Dermis microvascular lymphatic vessel endothelial cell (primary cell): ENCODE measurements at regions not wholly inside any gene's neighbourhood (a gene's known extent, or its start where the extent isn't known, plus 50 kb on each side); places are given as distances from the start of the nearest gene placed in this dataset.

ENCODE experiments used
- DNase-seq, 2 donors: peaks; one replicate each; pipeline versions ENCODE4 v3.0.0 to v3.0.0-alpha.2; 2010; ENCODE audit warnings: low read depth in 2 of 2

DNA sequence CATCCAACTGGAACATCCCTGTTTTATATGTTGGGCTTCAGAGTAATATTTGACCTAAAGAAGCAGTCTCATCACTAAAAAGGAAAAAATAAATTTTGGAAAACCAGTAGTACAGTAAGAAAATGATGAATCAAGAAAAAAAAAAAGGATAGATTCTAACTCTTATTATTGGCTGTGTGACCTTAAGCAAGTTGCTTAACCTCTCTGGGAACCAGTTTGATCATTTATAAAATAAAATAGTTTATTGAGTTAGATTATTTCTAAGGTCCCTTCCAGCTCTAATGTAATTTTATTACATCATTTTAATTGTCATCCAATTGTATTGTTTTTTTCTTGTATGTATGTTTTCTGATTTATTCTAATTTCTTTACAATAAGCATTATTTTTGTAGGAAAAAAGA lies 127.0 kb downstream of the PRELID2 start:
- no peak for DNase-seq

DNA sequence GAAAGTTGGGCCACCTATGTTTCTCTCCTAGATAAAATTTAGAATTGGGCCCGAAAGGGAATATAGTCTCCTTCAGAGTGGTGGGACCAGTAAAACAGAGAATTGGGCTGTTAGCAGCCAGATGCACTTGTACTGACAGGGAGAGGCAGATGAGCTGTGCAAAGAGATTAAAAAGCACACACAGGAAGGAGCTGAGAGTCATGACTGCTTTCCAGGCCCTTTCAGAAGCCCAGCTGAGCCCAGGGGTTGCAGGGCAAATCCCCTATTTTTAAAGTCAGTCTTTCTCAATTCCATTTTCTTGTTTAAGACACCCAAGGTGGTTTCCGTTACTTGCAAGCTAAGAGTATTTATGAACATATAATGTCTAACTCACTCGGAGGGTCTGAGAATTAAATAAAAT lies 130.4 kb downstream of the PRELID2 start:
- no peak for DNase-seq

DNA sequence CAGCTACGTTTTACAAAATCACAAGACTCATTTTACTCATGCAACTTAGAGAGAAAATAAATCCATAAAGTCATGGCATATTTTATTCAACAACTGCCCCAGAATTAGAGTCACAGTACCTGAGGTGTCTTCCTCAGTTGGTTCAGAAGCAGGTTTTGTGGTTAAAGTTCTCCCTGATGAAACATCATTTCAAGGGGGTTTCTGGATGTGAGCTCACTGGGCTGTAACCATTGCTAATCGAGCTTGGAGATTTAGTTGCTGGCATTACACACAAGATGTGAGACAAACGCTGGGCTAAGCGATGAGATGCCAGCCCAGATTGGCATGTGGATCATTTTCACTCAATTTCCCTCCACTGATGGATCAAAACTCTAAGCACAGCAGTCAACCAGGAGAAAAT lies 131.3 kb downstream of the PRELID2 start:
- no peak for DNase-seq

DNA sequence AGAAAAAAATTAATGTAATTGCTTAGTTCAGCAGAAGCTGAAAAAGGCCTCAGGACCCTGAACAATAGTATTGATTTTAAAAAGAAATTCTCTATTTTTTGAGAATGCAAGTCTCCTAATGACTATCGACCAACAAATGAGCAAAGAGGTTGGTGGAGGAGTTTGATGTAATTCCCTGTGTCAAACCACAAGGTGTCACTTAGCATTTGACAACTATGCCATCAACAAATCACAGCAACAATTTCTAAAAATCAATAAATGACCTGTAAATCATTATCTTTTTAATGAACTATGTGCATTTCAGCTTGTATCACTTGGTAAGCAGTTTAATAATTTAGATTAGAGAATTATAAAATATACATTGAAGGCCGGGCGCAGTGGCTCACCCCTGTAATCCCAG lies 133.7 kb downstream of the PRELID2 start:
- peak in 1 of 2 donors; percentile 26 for DNase-seq

DNA sequence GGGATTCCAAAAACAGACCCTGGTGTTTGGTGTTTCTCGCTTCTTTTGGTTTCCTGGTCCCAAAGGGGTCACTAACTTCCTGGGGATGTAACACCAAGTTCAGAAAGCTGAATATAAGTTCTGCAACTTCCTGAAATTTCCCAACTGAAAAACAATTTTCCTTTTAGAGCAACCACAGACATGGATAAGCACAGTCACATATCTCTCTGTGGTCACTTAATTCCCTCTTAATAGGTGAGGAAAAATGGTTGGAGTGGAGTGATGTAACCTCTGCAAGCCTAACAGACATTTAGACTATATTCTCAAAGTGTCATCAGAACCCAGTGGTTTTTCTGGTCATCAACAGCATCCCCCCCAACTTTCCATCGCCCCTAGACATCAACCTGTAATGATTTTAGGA lies 135.3 kb downstream of the PRELID2 start:
- no peak for DNase-seq

DNA sequence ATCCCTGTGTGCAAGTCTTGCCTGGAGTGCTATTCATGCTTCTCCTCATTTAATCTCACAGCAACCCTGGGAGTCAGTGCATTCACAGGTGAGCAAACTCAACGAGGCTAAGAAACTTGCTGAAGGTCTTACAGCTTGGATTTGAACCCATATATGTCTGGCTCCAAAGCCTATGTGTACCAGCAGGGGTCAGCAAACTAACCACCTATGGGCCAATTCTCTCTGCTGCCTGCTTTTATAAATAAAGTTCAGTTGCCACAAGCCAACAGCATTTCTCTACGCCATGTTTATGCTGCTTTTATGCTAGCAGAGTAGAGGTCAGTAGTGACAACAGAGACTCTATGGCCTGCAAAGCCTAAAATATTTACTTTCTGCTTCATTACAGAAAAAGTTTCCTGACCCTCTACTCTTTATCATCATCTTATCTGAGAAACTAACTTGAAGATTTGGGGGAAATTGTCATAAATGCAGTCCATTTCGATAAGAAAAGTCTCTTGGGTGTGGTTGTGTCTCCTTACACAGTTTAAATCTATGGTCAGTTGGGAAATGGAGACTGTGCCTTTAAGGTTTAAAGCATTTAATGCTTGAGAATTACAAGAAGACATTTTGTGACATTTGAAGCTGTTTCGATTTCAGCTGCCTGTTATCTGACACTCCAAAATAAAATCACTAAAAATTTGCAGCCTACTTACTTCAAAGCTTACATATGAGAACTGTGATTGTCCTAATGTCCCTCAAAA lies 137.7 kb downstream of the PRELID2 start:
- DNase-seq: peak; percentile 52 to 68

DNA sequence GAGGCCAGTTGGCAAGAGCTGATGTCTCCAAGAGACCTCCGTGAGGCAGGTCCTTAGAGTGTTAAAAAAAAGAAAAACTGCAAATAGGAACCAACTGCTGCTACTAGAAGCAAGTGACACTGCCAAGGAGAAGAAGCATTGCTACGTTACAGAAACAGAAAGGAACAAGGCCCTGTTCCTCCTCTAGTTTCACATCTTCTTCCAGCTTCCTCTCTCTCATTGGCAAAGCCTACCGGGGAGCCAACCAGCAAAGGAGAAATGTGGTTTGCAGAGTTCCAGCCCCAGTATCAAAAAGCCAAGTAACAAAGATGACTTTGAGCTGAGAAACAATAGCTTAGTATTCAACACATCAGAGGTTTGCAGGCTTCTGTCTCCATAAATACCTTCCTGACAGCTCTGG lies 145.9 kb downstream of the PRELID2 start:
- no peak for DNase-seq

DNA sequence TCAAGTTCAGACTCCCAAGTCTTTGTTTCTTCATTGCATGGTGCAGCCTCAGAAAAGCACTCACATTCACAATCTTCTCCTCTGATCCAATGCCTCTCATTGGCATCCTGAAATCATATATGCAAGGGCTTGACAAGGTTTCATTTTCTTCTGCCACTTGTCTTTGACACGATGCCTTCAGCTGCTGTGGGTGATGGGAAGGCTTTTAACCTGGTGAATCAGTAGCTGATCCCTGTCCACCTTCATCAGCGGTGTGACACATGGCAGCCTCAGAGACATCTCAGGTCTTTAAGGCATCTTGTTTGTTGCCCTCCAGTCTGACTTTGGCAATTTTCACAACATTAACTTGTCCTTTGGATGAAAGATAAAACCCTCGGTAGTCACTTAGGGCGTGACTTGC lies 147.2 kb downstream of the PRELID2 start:
- no peak for DNase-seq

DNA sequence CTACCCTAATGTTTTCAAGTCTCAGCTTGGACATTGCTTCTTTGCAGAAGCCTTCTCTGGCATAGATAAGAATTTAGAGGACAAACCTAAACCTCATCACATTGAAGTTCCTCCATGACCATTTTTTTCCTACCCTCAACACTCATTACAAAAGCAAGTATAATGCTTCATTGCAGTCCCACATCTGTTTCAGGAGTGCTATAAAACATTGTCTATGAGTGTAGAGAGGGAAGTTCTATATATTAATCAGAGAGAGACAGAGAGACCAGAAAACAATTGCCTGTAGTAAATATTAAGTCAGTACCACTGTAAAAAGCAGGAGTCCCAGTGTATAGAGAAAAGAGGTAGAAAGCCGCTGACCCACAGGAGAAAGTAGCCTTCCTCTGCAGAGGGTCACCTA lies 149.7 kb downstream of the PRELID2 start:
- no peak for DNase-seq

DNA sequence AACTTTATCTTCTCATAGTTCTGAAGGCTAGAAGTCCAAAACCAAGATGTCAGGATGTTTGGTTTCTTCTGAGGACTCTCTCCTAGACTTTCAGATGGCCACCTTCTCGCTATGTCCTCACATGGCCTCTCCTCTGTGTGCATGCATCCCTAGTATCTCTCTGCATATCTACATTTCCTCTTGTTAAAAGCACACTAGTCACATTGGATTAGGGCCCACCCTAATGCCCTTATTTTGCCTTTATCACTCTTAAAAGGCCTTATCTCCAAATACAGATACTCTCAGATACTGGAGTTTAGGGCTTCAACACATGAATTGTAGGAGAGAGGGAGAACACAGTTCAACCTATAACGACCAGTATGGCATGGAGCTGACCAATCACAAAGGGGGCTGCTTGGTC lies 151.7 kb downstream of the PRELID2 start:
- no peak for DNase-seq

DNA sequence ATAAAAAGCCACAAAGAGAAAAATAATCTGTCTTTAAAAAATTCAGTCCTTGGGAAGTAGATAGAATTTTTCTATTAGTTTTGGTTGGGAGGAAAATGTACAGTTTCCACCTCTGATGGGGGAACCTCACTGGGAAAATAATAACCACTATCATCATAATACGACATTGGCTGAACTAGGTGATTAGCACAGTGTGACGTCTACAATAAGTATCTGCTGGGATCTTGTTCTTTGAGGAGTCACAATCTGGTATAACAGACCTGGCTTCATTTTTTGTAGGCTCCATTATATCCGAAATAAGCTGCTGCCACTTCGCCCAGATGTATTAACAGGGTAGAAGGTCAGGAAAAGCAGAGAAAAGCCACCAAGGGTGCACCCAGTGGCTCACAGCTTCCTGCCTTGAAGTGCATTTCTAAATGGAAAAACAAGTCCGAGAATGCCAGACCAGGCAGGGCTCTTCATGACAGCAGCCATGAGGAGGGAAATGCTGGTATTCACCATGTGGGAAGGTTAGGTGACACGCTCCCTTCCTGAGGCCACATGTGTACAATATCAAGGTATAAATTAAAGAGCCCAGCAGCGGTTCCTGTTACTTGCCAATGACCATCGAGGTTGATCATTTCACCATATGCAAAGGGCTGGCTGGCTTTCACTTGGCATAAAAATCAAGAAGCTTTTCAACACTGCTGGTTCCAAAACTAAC lies 152.8 kb downstream of the PRELID2 start:
- no peak for DNase-seq

DNA sequence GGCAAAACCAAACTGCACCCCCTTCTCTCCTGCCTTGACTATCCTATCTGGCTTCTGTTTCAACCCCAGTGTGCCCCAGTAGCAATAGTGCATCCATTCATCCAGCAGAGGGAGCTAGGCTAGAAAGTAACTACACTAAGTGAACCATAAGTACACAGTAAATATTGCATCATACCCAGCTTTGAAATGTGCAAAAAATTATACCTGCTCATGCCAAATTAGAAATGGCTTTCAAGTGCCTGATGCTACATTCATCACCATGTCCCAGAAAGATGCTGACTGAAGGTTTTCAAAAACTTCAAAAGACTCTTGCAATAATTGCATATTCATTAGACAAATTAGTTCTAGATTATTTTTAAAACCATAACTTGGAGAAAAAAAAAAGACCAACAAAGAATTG lies 153.5 kb downstream of the PRELID2 start:
- peak; percentile 69 to 76 for DNase-seq

DNA sequence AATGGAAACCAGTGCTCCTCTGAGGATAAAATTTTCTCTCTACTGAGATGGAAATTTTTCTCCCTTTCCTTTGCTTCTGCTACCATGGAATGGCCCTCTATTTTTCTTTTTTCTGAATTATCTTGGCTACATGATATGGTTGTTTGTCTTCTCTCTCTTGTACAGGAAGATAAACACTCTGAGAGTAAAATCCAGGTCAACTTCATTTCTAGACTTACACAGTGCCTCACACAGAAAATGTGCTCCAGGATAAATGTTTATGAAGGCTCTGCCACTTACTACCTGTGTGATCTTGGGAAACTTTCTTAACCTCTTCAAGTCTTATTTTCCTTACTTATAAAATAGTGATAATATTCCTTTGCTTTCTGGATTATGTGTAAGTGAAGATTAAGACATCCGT lies 153.9 kb downstream of the PRELID2 start:
- DNase-seq: no peak

DNA sequence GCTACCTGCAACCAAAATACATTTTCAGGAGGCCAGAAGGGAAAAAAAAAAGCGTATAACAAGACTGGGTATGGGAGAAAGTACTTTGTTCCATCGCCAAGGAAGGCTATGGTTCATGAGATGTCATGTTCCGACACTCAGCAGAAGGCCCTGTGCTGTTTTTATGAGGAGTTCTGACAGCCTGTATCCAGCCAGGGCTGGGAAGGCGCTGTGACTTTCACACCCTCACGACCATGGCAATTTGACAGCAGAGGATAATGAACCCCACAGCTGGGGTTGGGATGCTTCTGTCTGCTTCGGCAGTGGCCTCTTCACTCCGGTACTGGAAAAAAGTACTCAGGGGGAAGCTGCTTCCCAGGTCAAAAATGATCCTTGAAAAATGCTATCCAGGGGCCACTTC lies 154.4 kb downstream of the PRELID2 start:
- DNase-seq: no peak

DNA sequence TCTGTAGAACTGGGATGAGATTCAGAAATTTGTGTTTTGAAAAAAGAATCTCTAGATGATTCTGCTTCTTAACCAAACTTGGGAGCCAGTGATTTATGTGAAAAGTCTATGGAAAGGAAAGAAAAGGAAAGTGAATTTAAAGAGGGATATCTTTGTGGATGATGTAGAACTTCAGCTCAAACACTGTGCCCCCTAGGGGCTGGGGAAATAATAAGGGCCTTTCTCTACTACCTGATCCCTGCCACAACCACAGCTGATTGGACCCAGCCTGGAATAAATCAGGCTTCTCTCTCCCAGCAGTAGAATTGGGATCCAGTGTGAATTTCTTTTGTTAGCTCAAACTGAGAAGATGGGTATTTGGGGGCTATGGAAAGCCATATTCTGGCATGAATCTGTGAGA lies 155.0 kb downstream of the PRELID2 start:
- no peak for DNase-seq

DNA sequence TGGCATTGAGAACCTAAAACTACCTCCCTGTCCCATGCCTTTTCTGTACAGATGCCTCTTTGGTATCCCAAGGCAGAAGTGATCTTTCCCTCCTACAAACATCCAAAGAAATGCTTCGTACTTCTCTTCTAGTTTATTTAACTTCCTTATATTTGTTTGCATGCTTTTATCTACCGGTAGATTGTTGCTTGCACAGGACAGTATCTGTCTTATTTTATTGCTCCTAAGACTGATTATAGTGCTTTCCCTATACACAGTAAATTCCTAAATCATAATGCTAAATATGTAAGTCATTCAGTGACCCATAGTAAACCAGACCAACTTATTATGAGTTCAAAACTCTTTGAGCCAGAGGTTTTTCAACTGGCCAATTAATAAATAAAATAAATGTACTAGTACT lies 156.9 kb downstream of the PRELID2 start:
- DNase-seq: no peak

DNA sequence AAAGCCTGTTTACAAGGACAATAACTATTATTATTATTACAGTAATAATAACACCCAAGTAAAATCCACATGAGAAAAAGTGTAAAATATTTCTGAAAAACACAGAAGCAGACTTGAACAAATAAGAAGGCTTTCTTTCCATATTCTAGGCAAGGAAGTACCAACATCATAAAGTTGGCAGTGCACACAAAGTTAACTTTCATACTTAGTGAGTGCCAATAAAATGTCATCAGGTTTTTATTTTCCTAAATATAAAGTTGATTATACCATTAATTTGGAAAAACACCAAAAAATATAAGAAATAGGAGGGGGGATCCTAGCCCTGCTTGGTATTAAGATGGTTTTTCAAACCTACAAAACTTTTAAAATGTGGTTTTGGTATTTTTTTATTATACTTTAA lies 161.4 kb downstream of the PRELID2 start:
- no peak for DNase-seq

DNA sequence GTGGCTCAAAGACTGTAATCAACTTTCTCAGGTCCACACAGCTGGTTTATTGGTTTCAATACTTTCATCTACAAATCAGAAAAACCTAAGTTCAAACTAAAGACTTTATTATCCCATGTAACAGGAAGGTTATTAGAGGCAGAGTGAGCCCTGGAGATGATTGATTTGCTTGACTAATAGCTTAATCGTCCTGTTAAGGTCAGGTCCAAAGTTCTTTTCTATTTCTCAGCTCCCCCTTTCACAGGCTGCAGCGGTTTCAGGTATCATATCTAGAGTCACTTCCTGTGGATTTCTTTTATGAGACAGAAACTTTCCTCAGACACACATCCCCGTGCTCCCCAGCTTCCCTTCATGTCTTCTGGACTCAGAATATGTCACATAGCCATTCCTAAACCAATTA lies 166.4 kb downstream of the PRELID2 start:
- DNase-seq: no peak

DNA sequence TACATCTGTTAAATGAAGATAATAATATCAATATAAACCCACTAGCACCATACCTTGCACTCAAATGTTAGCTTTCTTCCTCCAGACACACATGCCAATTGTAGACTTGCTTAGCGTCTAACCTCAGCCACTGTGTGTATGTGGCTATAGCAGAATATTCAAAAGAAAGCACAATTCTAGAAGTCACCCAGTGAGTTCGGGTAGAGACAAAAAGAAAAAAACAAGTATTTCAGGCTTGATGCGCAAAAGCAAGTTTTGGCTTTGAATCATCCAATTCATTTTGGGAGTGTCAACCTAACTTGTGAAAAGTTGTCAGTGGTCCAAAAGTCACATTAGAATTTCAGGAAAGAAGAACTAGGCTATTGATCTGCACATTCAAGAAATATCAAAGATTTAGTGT lies 167.4 kb downstream of the PRELID2 start:
- no peak for DNase-seq

DNA sequence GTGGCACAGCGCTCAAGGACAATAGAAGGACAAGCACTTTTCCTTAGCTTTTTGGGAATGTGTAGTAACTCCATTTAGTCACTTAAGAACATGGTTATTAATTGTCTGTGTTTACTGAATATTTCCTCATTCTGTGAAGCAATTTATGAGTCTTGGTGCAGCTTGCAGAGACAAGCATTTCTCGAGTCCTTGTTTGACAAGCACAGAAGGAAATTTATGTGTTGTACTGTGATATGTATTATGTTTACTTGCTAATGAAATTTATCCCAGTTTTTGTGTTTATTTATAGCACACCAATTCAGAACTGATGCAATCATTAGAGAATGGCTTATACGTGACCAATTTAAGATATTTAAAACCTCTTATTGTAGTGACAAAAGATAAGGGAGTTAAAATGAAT lies 168.6 kb downstream of the PRELID2 start:
- DNase-seq: no peak

DNA sequence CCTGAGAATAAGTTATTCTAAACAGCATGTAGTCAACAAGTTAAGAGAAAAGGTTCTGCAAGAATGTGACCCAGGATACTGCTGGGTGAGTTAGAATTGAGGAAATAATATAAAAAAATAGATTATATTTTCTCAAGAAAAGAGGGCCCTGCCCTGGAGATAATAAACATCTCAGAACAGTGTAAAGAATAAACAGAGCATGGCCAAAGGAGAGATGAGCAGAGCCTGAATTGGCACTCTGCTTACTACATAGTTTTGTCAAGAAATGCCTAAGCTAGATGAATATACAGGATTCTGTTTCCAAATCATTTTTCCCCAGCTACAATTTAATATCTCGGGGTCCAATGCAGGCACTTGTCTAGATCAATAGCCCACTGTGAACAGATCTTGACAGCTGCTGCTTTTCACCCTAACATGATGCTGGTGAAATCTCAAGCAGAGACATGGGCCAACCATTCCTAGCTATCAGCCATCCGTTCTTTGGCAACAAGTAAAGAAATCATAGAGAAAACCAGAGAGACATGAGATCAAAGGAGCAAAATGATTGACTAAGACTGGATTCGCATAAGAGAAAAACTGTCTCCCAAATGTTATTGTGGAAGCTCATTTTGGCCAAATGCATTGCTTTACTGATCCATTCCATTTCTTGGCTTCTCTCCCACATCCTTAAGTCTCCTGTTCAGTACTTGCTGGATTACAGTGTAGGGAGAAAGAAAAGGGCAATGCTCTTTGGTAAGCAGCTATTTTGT lies 173.2 kb downstream of the PRELID2 start:
- no peak for DNase-seq

DNA sequence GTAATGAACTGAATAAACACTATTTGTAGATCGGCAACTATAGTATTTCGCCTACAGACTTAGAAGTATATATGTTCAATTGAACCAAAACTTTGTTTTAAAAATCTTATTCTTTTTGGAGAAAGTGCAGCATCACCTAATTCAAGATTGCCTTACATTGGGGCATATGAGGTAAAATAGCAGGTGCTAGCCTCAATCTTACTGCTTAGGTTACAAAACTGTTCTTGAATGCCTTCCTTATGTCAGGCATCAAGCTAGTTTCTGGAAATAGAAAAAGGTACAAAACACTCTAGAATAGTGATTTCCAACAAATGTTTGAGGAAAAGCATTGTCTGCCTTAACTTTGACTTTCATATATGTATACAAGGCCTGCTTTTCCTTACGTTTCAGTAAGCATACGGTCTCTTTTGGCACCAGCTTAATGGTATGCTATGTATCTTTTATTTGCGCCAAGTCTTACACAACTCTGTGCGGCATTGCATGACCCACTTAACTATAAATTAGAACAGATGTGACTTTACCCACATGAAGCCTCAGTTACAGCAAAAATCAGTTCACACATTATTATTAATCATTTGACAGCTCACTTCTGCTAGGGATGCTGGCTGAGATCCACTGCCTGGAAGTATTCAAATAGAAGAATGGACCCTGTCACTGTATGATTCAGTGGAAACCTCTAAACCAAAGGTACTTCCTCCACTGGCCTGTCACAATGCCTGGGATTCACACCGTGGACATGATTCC lies 174.1 kb downstream of the PRELID2 start:
- DNase-seq: peak; percentile 89 to 94
